ENCODE measurements at regions not wholly inside any gene's neighbourhood (a gene's known extent, or its start where the extent isn't known, plus 50 kb on each side); places are given as distances from the start of the nearest gene placed in this dataset.
"Not testable (repeated sequence)": the region's sequence is repeated elsewhere in the genome, so short reads cannot be mapped to it uniquely, and the experiment has no call there.

GRCh38 chr6:102764317-102764716, 1370.8 kb downstream of the GRIK2 start:
- Histone ChIP-seq H3K9me3 (no peaks in the 10 kb centered on the region), H3K4me1 (no peaks in the 10 kb centered on the region), H3K27me3 (no peaks in the 10 kb centered on the region), H3K4me3 (ENCODE audit: low read depth, low read length) (no peak overlapping the region), H3K36me3 (no peaks in the 10 kb centered on the region)
- DNase-seq, result no peak
- no peak for TF ChIP-seq CTCF (IDR thresholded peaks at IDR 0.05; ENCODE audit: low read depth, low read length)

- H3K36me3 ChIP-seq, result no peaks in the 10 kb centered on the region
- no peaks in the 10 kb centered on the region for H3K9me3 ChIP-seq
- no peaks in the 10 kb centered on the region for H3K27me3 ChIP-seq
- DNase-seq, result no peak
- no peak overlapping the region for H3K4me3 ChIP-seq (ENCODE audit: low read depth, low read length)
- TF ChIP-seq CTCF (IDR thresholded peaks at IDR 0.05; ENCODE audit: low read depth, low read length), result no peak
- no peaks in the 10 kb centered on the region for H3K4me1 ChIP-seq
Observed at GRCh38 chr6:102763891-102764290, 1370.4 kb downstream of the GRIK2 start.

- H3K4me3 ChIP-seq (ENCODE audit: low read depth, low read length), result no peak overlapping the region
- no peaks in the 10 kb centered on the region for H3K9me3 ChIP-seq
- no peaks in the 10 kb centered on the region for H3K36me3 ChIP-seq
- no peak for DNase-seq
- no peaks in the 10 kb centered on the region for H3K4me1 ChIP-seq
- no peaks in the 10 kb centered on the region for H3K27me3 ChIP-seq
- no peak for TF ChIP-seq CTCF (IDR thresholded peaks at IDR 0.05; ENCODE audit: low read depth, low read length)
Observed at GRCh38 chr6:102761872-102762271, 1368.4 kb downstream of the GRIK2 start.

GRCh38 chr6:102759415-102759814, 1365.9 kb downstream of the GRIK2 start:
- no peak for TF ChIP-seq CTCF (IDR thresholded peaks at IDR 0.05; ENCODE audit: low read depth, low read length)
- no peaks in the 10 kb centered on the region for H3K27me3 ChIP-seq
- H3K36me3 ChIP-seq, result no peaks in the 10 kb centered on the region
- H3K4me1 ChIP-seq, result no peaks in the 10 kb centered on the region
- H3K4me3 ChIP-seq (ENCODE audit: low read depth, low read length), result no peak overlapping the region
- no peaks in the 10 kb centered on the region for H3K9me3 ChIP-seq
- DNase-seq, result no peak

- not testable (repeated sequence) for H3K4me3 ChIP-seq (ENCODE audit: low read depth, low read length); H3K9me3 ChIP-seq; H3K27me3 ChIP-seq; DNase-seq; H3K4me1 ChIP-seq; H3K36me3 ChIP-seq
Observed at GRCh38 chr6:102758536-102758935, 1365.0 kb downstream of the GRIK2 start.

- Histone ChIP-seq H3K4me3 (ENCODE audit: low read depth, low read length) (no peak overlapping the region), H3K4me1 (peaks cover 18% of the 10 kb centered on the region), H3K36me3 (no peaks in the 10 kb centered on the region), H3K9me3 (no peaks in the 10 kb centered on the region), H3K27me3 (no peaks in the 10 kb centered on the region)
- peak; percentile 61 for DNase-seq
- TF ChIP-seq CTCF (IDR thresholded peaks at IDR 0.05; ENCODE audit: low read depth, low read length), result peak; percentile 19
Observed at GRCh38 chr6:102749210-102749971, 1355.9 kb downstream of the GRIK2 start.

Measured in BE2C (cell line).